ENCODE measurements at regions not wholly inside any gene's neighbourhood (a gene's known extent, or its start where the extent isn't known, plus 50 kb on each side); places are given as distances from the start of the nearest gene placed in this dataset.
"Not testable (repeated sequence)": the region's sequence is repeated elsewhere in the genome, so short reads cannot be mapped to it uniquely, and the experiment has no call there.

GRCh38 chr9:62526306-62526705 is 1336.5 kb downstream of the SPATA31A7 start:
- in situ Hi-C loops (cut with MboI; ENCODE audit: low pct_ligation_motif_present in 1 of 4, low pct_unique_long_range_greater_than_20kb in 1 of 4, low sequenced_read_pairs in 3 of 4); H3K27ac ChIP-seq; H3K4me3 ChIP-seq; H3K27me3 ChIP-seq; H3K9me3 ChIP-seq; intact Hi-C loops (cut with DNase I; ENCODE audit: low total_unique reads); DNase-seq; H3K36me3 ChIP-seq; H3K4me1 ChIP-seq: not testable (repeated sequence)
- WGBS, 2 donors (ENCODE audit: low coverage in 1 of 2): 87% methylated on average over 3 of the region's 5 CpGs; no CpG with 5 or more reads in 1 of the 2 donors

GRCh38 chr9:62532162-62532776 is 1342.4 kb downstream of the SPATA31A7 start:
- H3K4me3 ChIP-seq; H3K27me3 ChIP-seq; intact Hi-C loops (cut with DNase I; ENCODE audit: low total_unique reads); in situ Hi-C loops (cut with MboI; ENCODE audit: low pct_ligation_motif_present in 1 of 4, low pct_unique_long_range_greater_than_20kb in 1 of 4, low sequenced_read_pairs in 3 of 4); H3K4me1 ChIP-seq; H3K9me3 ChIP-seq; DNase-seq; H3K27ac ChIP-seq; H3K36me3 ChIP-seq: not testable (repeated sequence)
- 0% methylated on average over 2 of the region's 34 CpGs; no CpG with 5 or more reads in 1 of the 2 donors for WGBS, 2 donors (ENCODE audit: low coverage in 1 of 2)

- H3K4me3 ChIP-seq, H3K27ac ChIP-seq: not testable (repeated sequence)
These were observed 1342.9 kb downstream of the SPATA31A7 start for GRCh38 chr9:62532777-62533173.

GRCh38 chr9:62550539-62550938 is 1360.7 kb downstream of the SPATA31A7 start:
- H3K4me3 ChIP-seq; H3K27me3 ChIP-seq; in situ Hi-C loops (cut with MboI; ENCODE audit: low pct_ligation_motif_present in 1 of 4, low pct_unique_long_range_greater_than_20kb in 1 of 4, low sequenced_read_pairs in 3 of 4); H3K9me3 ChIP-seq; H3K4me1 ChIP-seq; H3K36me3 ChIP-seq; DNase-seq; intact Hi-C loops (cut with DNase I; ENCODE audit: low total_unique reads); H3K27ac ChIP-seq: not testable (repeated sequence)
- no CpG with 5 or more reads among the region's 26 CpGs for WGBS, 2 donors (ENCODE audit: low coverage in 1 of 2)

More at GRCh38 chr9:62532777-62533173, 1342.9 kb downstream of the SPATA31A7 start:
- H3K4me1 ChIP-seq; H3K27me3 ChIP-seq; H3K9me3 ChIP-seq; intact Hi-C loops (cut with DNase I; ENCODE audit: low total_unique reads); in situ Hi-C loops (cut with MboI; ENCODE audit: low pct_ligation_motif_present in 1 of 4, low pct_unique_long_range_greater_than_20kb in 1 of 4, low sequenced_read_pairs in 3 of 4); H3K36me3 ChIP-seq: not testable (repeated sequence)
- DNase-seq: peak; percentile 33
- no CpG with 5 or more reads among the region's 16 CpGs for WGBS, 2 donors (ENCODE audit: low coverage in 1 of 2)

- no CpG with 5 or more reads among the region's 8 CpGs for WGBS, 2 donors (ENCODE audit: low coverage in 1 of 2)
- H3K27ac ChIP-seq; H3K27me3 ChIP-seq; H3K4me1 ChIP-seq; DNase-seq; in situ Hi-C loops (cut with MboI; ENCODE audit: low pct_ligation_motif_present in 1 of 4, low pct_unique_long_range_greater_than_20kb in 1 of 4, low sequenced_read_pairs in 3 of 4); H3K36me3 ChIP-seq; intact Hi-C loops (cut with DNase I; ENCODE audit: low total_unique reads); H3K9me3 ChIP-seq; H3K4me3 ChIP-seq: not testable (repeated sequence)
These were observed 1370.8 kb downstream of the SPATA31A7 start for GRCh38 chr9:62560603-62561002.

GRCh38 chr9:62565132-62565531 is 1375.3 kb downstream of the SPATA31A7 start:
- DNase-seq; H3K27ac ChIP-seq; H3K27me3 ChIP-seq; H3K9me3 ChIP-seq; in situ Hi-C loops (cut with MboI; ENCODE audit: low pct_ligation_motif_present in 1 of 4, low pct_unique_long_range_greater_than_20kb in 1 of 4, low sequenced_read_pairs in 3 of 4); intact Hi-C loops (cut with DNase I; ENCODE audit: low total_unique reads); H3K4me1 ChIP-seq; H3K4me3 ChIP-seq; H3K36me3 ChIP-seq: not testable (repeated sequence)
- WGBS, 2 donors (ENCODE audit: low coverage in 1 of 2): 0 to 38% methylated on average over 1 to 2 of the region's 3 CpGs

GRCh38 chr9:62566430-62566829 is 1376.6 kb downstream of the SPATA31A7 start:
- H3K4me3 ChIP-seq; in situ Hi-C loops (cut with MboI; ENCODE audit: low pct_ligation_motif_present in 1 of 4, low pct_unique_long_range_greater_than_20kb in 1 of 4, low sequenced_read_pairs in 3 of 4); H3K36me3 ChIP-seq; DNase-seq; H3K9me3 ChIP-seq; H3K4me1 ChIP-seq; intact Hi-C loops (cut with DNase I; ENCODE audit: low total_unique reads); H3K27ac ChIP-seq; H3K27me3 ChIP-seq: not testable (repeated sequence)
- no CpG with 5 or more reads among the region's 4 CpGs for WGBS, 2 donors (ENCODE audit: low coverage in 1 of 2)

- DNase-seq; H3K36me3 ChIP-seq; H3K27ac ChIP-seq; H3K27me3 ChIP-seq; H3K4me3 ChIP-seq; in situ Hi-C loops (cut with MboI; ENCODE audit: low pct_ligation_motif_present in 1 of 4, low pct_unique_long_range_greater_than_20kb in 1 of 4, low sequenced_read_pairs in 3 of 4); intact Hi-C loops (cut with DNase I; ENCODE audit: low total_unique reads); H3K9me3 ChIP-seq; H3K4me1 ChIP-seq: not testable (repeated sequence)
- no CpG with 5 or more reads among the region's 16 CpGs for WGBS, 2 donors (ENCODE audit: low coverage in 1 of 2)
These were observed 1407.3 kb downstream of the SPATA31A7 start for GRCh38 chr9:62597128-62597527.
